HG02981 (cell line): ENCODE measurements at regions not wholly inside any gene's neighbourhood (a gene's known extent, or its start where the extent isn't known, plus 50 kb on each side); places are given as distances from the start of the nearest gene placed in this dataset.

ENCODE experiments used
- ATAC-seq: cut with Tn5 transposase; IDR thresholded peaks from one replicate; pipeline ENCODE4 v1.9.1; 2021; ENCODE audit warnings: mild to moderate bottlenecking, moderate library complexity; ENCODE audit not compliant: unreplicated experiment

- ATAC-seq: no peak
Observed at GRCh38 chr6:147903931-147904330, 395.4 kb downstream of the SAMD5 start.

GRCh38 chr6:147904416-147904815 is 395.9 kb downstream of the SAMD5 start:
- no peak for ATAC-seq

GRCh38 chr6:147905711-147906110 is 397.2 kb downstream of the SAMD5 start:
- no peak for ATAC-seq

- no peak for ATAC-seq
Observed at GRCh38 chr6:147906361-147906760, 397.9 kb downstream of the SAMD5 start.

- ATAC-seq: no peak
Observed at GRCh38 chr6:147909640-147910039, 401.1 kb downstream of the SAMD5 start.

- no peak for ATAC-seq
Observed at GRCh38 chr6:147910281-147910680, 401.8 kb downstream of the SAMD5 start.

- no peak for ATAC-seq
Observed at GRCh38 chr6:147911057-147911456, 402.6 kb downstream of the SAMD5 start.

- ATAC-seq: no peak
Observed at GRCh38 chr6:147911686-147912085, 403.2 kb downstream of the SAMD5 start.

GRCh38 chr6:147922799-147923198 is 414.3 kb downstream of the SAMD5 start:
- ATAC-seq: no peak

- no peak for ATAC-seq
Observed at GRCh38 chr6:147924598-147924997, 416.1 kb downstream of the SAMD5 start.

GRCh38 chr6:147925826-147926225 is 416.8 kb upstream of the SASH1 start:
- no peak for ATAC-seq

- ATAC-seq: no peak
Observed at GRCh38 chr6:147930745-147931144, 411.9 kb upstream of the SASH1 start.

GRCh38 chr6:147933224-147933623 is 409.4 kb upstream of the SASH1 start:
- ATAC-seq: no peak

GRCh38 chr6:147935656-147936055 is 407.0 kb upstream of the SASH1 start:
- no peak for ATAC-seq

- ATAC-seq: no peak
Observed at GRCh38 chr6:147936703-147937470, 405.8 kb upstream of the SASH1 start.

GRCh38 chr6:147941143-147941542 is 401.5 kb upstream of the SASH1 start:
- no peak for ATAC-seq

GRCh38 chr6:147942363-147942762 is 400.3 kb upstream of the SASH1 start:
- no peak for ATAC-seq

- ATAC-seq: no peak
Observed at GRCh38 chr6:147944122-147944521, 398.5 kb upstream of the SASH1 start.

GRCh38 chr6:147947521-147947920 is 395.1 kb upstream of the SASH1 start:
- ATAC-seq: no peak

- ATAC-seq: no peak
Observed at GRCh38 chr6:147949981-147950622, 392.5 kb upstream of the SASH1 start.

- ATAC-seq: no peak
Observed at GRCh38 chr6:147950623-147950987, 392.0 kb upstream of the SASH1 start.

GRCh38 chr6:147951726-147952125 is 390.9 kb upstream of the SASH1 start:
- no peak for ATAC-seq

GRCh38 chr6:147954938-147955337 is 387.7 kb upstream of the SASH1 start:
- no peak for ATAC-seq
